Body of pancreas (tissue), 4 donors: ENCODE measurements at regions not wholly inside any gene's neighbourhood (a gene's known extent, or its start where the extent isn't known, plus 50 kb on each side); places are given as distances from the start of the nearest gene placed in this dataset.

Source experiments
- POLR2A ChIP-seq, 3 donors: fragments of 450-650 bp; IDR thresholded peaks; one replicate each; pipeline ENCODE4 v1.6.1; 2016; ENCODE audit warnings: antibody characterized with exemption in 3 of 3, mild to moderate bottlenecking in 2 of 3
- TF ChIP-seq, protein P1 (sequence below), 7 experiments: fragments of 450-650 bp in 4 of 7; fragments of 200-600 bp in 3 of 7; sonication (generic) in 3 of 7; IDR thresholded peaks; one replicate each; pipeline ENCODE4 v1.5.1; 2016 to 2019; ENCODE audit warnings: antibody characterized with exemption in 7 of 7

DNA sequence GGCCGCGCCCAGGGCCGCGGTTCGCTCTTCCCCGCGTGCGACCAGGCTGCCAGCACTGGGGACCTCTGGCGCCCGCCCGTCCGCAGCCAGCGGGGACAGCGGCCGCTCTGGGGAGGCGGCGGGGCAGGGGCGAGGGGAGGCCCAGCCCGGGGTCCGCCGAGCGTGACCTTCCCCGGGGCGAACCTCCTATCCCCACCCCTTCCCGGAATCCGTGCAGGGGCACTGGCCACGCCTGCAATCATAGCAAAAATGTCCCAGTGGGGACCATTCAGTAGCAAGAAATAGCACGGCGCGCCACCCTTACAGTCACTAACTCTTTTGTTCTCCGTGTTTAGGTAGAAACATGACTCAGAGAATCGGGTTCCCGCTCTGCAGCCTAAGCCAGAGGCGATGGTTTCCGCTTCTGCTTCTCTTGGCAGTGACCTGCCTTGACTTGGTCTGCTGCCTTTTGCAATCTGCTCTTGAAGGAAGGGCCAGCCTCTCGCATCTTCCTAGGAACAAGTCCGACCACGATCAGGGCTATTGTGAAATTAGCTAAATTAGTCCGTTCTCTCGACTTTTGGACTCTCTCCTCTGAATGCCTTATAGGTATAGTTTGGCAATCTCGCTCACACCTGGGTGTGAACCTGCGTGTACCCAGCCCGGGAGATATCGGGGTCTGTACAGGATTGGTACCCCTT, 79.3 kb upstream of the ACBD5 start:
- peak in 1 of 3 donors; percentile 15 for TF ChIP-seq POLR2A (IDR thresholded peaks at IDR 0.05)
- TF ChIP-seq, protein P1, sequence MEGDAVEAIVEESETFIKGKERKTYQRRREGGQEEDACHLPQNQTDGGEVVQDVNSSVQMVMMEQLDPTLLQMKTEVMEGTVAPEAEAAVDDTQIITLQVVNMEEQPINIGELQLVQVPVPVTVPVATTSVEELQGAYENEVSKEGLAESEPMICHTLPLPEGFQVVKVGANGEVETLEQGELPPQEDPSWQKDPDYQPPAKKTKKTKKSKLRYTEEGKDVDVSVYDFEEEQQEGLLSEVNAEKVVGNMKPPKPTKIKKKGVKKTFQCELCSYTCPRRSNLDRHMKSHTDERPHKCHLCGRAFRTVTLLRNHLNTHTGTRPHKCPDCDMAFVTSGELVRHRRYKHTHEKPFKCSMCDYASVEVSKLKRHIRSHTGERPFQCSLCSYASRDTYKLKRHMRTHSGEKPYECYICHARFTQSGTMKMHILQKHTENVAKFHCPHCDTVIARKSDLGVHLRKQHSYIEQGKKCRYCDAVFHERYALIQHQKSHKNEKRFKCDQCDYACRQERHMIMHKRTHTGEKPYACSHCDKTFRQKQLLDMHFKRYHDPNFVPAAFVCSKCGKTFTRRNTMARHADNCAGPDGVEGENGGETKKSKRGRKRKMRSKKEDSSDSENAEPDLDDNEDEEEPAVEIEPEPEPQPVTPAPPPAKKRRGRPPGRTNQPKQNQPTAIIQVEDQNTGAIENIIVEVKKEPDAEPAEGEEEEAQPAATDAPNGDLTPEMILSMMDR (IDR thresholded peaks at IDR 0.05) = no peak
